H9 (cell line): ENCODE measurements at regions not wholly inside any gene's neighbourhood (a gene's known extent, or its start where the extent isn't known, plus 50 kb on each side); places are given as distances from the start of the nearest gene placed in this dataset.

Experiments used
- DNase-seq: peaks from one replicate; pipeline ENCODE4 v3.0.0-alpha.2; 2017
- H2AFZ ChIP-seq: one replicate; pipeline ENCODE4 v1.6.1; 2013; ENCODE audit warnings: mild to moderate bottlenecking, low read length, control low read depth, moderate library complexity
- H2AK5ac ChIP-seq: 2 replicates; pipeline ENCODE4 v1.6.1; 2013; ENCODE audit warnings: low read length, control low read depth, mixed read lengths; ENCODE audit not compliant: insufficient read length
- H2BK120ac ChIP-seq: one replicate; pipeline ENCODE4 v1.6.1; 2013; ENCODE audit warnings: low read depth, mild to moderate bottlenecking, low read length, control low read depth, inconsistent platforms; ENCODE audit not compliant: poor library complexity, severe bottlenecking
- H2BK12ac ChIP-seq: 2 replicates; pipeline ENCODE4 v1.6.1; 2013; ENCODE audit warnings: low read length, control low read depth, mixed read lengths, low read depth; ENCODE audit not compliant: insufficient read length
- H2BK15ac ChIP-seq: 2 replicates; pipeline ENCODE4 v1.6.1; 2013; ENCODE audit warnings: low read depth, low read length, control low read depth
- H2BK20ac ChIP-seq: one replicate; pipeline ENCODE4 v1.6.1; 2013; ENCODE audit warnings: low read depth, mild to moderate bottlenecking, low read length, control low read depth, inconsistent platforms; ENCODE audit not compliant: poor library complexity, severe bottlenecking
- H2BK5ac ChIP-seq: 2 replicates; pipeline ENCODE4 v1.6.1; 2013; ENCODE audit warnings: low read length, control low read depth, mixed read lengths; ENCODE audit not compliant: insufficient read length
- H3K14ac ChIP-seq: 2 replicates; pipeline ENCODE4 v1.6.1; 2013; ENCODE audit warnings: low read length, control low read depth; ENCODE audit not compliant: insufficient read depth
- H3K18ac ChIP-seq: 2 replicates; pipeline ENCODE4 v1.6.1; 2013; ENCODE audit warnings: low read depth, mild to moderate bottlenecking, mixed read lengths, low read length, control low read depth; ENCODE audit not compliant: insufficient read length
- H3K23ac ChIP-seq: 2 replicates; pipeline ENCODE4 v1.6.1; 2013; ENCODE audit warnings: low read length, control low read depth, mixed read lengths, low read depth; ENCODE audit not compliant: insufficient read length
- H3K23me2 ChIP-seq: 2 replicates; pipeline ENCODE4 v1.6.1; 2013; ENCODE audit warnings: low read depth, mild to moderate bottlenecking, mixed read lengths, low read length, control low read depth; ENCODE audit not compliant: insufficient read length, poor library complexity, severe bottlenecking
- H3K27ac ChIP-seq: 2 replicates; pipeline ENCODE4 v1.5.1; 2013; ENCODE audit warnings: low read length, control low read depth, mixed read lengths, low read depth; ENCODE audit not compliant: insufficient read length
- H3K27me3 ChIP-seq: 2 replicates; pipeline ENCODE4 v1.6.1; 2013; ENCODE audit warnings: low read length, control low read depth, inconsistent platforms; ENCODE audit not compliant: insufficient read depth
- H3K4ac ChIP-seq: 2 replicates; pipeline ENCODE4 v1.6.1; 2013; ENCODE audit warnings: low read depth, mild to moderate bottlenecking, control low read depth, inconsistent platforms, low read length, moderate library complexity
- H3K4me1 ChIP-seq: 2 replicates; pipeline ENCODE4 v1.6.1; 2013; ENCODE audit warnings: low read length, control low read depth, inconsistent platforms; ENCODE audit not compliant: insufficient read depth
- H3K4me2 ChIP-seq: 2 replicates; pipeline ENCODE4 v1.6.1; 2013; ENCODE audit warnings: low read length, control low read depth, mixed read lengths; ENCODE audit not compliant: insufficient read length, insufficient read depth
- H3K56ac ChIP-seq: 2 replicates; pipeline ENCODE4 v1.6.1; 2013; ENCODE audit warnings: low read depth, mild to moderate bottlenecking, mixed read lengths, low read length, control low read depth; ENCODE audit not compliant: insufficient read length
- H3K79me1 ChIP-seq: 2 replicates; pipeline ENCODE4 v1.6.1; 2013; ENCODE audit warnings: low read depth, mild to moderate bottlenecking, moderate library complexity, low read length, control low read depth, inconsistent platforms; ENCODE audit not compliant: insufficient read depth, poor library complexity, severe bottlenecking
- H3K79me2 ChIP-seq: 2 replicates; pipeline ENCODE4 v1.6.1; 2013; ENCODE audit warnings: low read length, control low read depth, inconsistent platforms; ENCODE audit not compliant: insufficient read depth
- H3K9ac ChIP-seq: 2 replicates; pipeline ENCODE4 v1.6.1; 2013; ENCODE audit warnings: low read length, control low read depth, mixed read lengths; ENCODE audit not compliant: insufficient read length; ENCODE audit errors: extremely low read depth
- H3K9me3 ChIP-seq: one replicate; pipeline ENCODE4 v1.6.1; 2013; ENCODE audit warnings: low read depth, low read length, inconsistent platforms; ENCODE audit not compliant: control insufficient read depth
- H3T11ph ChIP-seq: one replicate; pipeline ENCODE4 v1.6.1; 2013; ENCODE audit warnings: mild to moderate bottlenecking, low read length, control low read depth, inconsistent platforms
- H4K20me1 ChIP-seq: one replicate; pipeline ENCODE4 v1.6.1; 2013; ENCODE audit not compliant: control insufficient read depth, insufficient read length, insufficient read depth
- H4K5ac ChIP-seq: 2 replicates; pipeline ENCODE4 v1.6.1; 2013; ENCODE audit warnings: low read depth, mild to moderate bottlenecking, mixed read lengths, low read length, control low read depth; ENCODE audit not compliant: insufficient read length
- H4K8ac ChIP-seq: replicated peaks from 2 replicates; pipeline ENCODE4 v1.6.1; 2013; ENCODE audit warnings: low read length, control low read depth, mixed read lengths, low read depth; ENCODE audit not compliant: insufficient read length
- H4K91ac ChIP-seq: 2 replicates; pipeline ENCODE4 v1.6.1; 2013; ENCODE audit warnings: low read depth, mild to moderate bottlenecking, moderate library complexity, mixed read lengths, low read length, control low read depth; ENCODE audit not compliant: insufficient read length
- H3K27ac Mint-ChIP-seq, 3 experiments: 2 replicates in 2 of 3; 3 replicates in 1 of 3; pipeline ENCODE4 v1.8.0; 2020 to 2021; ENCODE audit warnings: mixed read lengths in 3 of 3, mild to moderate bottlenecking in 1 of 3, moderate library complexity in 1 of 3
- H3K27me3 Mint-ChIP-seq: 2 replicates; pipeline ENCODE4 v1.8.0; 2021; ENCODE audit warnings: low read depth, mild to moderate bottlenecking, moderate library complexity, mixed read lengths
- H3K36me3 Mint-ChIP-seq, 3 experiments: 2 replicates in 2 of 3; 3 replicates in 1 of 3; pipeline ENCODE4 v1.8.0; 2020 to 2021; ENCODE audit warnings: low read depth in 3 of 3, mixed read lengths in 3 of 3; ENCODE audit not compliant: insufficient read depth in 1 of 3
- H3K4me1 Mint-ChIP-seq, 2 experiments: 2 replicates each; pipeline ENCODE4 v1.8.0; 2020; ENCODE audit warnings: mixed read lengths in 2 of 2
- H3K4me3 Mint-ChIP-seq, 2 experiments: 2 replicates in 1 of 2; 3 replicates in 1 of 2; pipeline ENCODE4 v1.8.0; 2020 to 2021; ENCODE audit warnings: mild to moderate bottlenecking in 2 of 2, mixed read lengths in 2 of 2, moderate library complexity in 1 of 2
- H3K9me3 Mint-ChIP-seq, 2 experiments: 2 replicates in 1 of 2; 3 replicates in 1 of 2; pipeline ENCODE4 v1.8.0; 2020; ENCODE audit warnings: mild to moderate bottlenecking in 2 of 2, mixed read lengths in 2 of 2, moderate library complexity in 1 of 2
- WGBS: extraction: QIAGEN DNeasy Blood & Tissue Kit; methylation state at CpG from one replicate; pipeline ENCODE4 v1.1.7; 2013; ENCODE audit warnings: missing lambda C conversion rate, low lambda C conversion rate, mixed read lengths; ENCODE audit not compliant: insufficient read length; ENCODE audit errors: extremely low coverage; 5-methylcytosine and 5-hydroxymethylcytosine counted together
- TF ChIP-seq, protein P1 (sequence below): fragments of 200-600 bp; sonication (generic); conservative IDR thresholded peaks from 3 replicates; pipeline ENCODE4 v1.8.0; 2021; ENCODE audit warnings: antibody characterized with exemption, mild to moderate bottlenecking

DNA sequence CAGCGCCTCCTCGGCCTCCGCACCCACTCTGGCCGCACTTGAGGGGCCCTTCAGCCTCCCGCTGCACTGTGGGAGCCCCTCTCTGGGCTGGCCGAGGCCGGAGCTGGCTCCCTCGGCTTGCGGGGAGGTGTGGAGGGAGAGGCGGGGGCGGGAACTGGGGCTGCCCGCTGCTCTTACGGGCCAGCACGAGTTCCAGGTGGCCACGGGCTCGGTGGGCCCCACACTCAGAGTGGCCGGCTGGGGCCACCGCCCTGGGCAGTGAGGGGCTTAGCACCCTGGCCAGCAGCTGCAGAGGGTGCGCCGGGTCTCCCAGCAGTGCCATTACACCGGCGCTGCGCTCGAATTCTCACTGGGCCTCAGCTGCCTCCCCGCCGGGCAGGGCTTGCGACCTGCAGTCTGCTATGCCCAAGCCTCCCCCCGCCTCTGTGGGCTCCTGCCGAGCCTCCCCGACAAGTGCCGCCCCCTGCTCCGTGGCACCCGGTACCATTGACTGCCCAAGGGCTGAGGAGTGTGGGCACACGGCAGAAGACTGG lies 167.1 kb upstream of the PLSCR5 start:
- Mint-ChIP-seq H3K27ac (no peak overlapping the region), H3K27me3 (peaks cover 4% of the 10 kb centered on the region), H3K4me1 (0 out of 4 replicates have a peak, but pooled peaks cover 0 to 2% of the 10 kb centered on the region in 2 experiments), H3K9me3 (peaks cover 16 to 19% of the 10 kb centered on the region in 2 experiments), H3K4me3 (no peak overlapping the region), H3K36me3 (peaks cover 6 to 21% (median 16%) of the 10 kb centered on the region in 3 experiments; a peak in 6 of 7 replicates)
- no peak overlapping the region for H4K8ac ChIP-seq
- TF ChIP-seq, protein P1, sequence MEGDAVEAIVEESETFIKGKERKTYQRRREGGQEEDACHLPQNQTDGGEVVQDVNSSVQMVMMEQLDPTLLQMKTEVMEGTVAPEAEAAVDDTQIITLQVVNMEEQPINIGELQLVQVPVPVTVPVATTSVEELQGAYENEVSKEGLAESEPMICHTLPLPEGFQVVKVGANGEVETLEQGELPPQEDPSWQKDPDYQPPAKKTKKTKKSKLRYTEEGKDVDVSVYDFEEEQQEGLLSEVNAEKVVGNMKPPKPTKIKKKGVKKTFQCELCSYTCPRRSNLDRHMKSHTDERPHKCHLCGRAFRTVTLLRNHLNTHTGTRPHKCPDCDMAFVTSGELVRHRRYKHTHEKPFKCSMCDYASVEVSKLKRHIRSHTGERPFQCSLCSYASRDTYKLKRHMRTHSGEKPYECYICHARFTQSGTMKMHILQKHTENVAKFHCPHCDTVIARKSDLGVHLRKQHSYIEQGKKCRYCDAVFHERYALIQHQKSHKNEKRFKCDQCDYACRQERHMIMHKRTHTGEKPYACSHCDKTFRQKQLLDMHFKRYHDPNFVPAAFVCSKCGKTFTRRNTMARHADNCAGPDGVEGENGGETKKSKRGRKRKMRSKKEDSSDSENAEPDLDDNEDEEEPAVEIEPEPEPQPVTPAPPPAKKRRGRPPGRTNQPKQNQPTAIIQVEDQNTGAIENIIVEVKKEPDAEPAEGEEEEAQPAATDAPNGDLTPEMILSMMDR: no peak
- H2BK20ac ChIP-seq: no peak overlapping the region
- no peak overlapping the region for H3T11ph ChIP-seq
- no peak overlapping the region for H2BK15ac ChIP-seq
- H3K9me3 ChIP-seq: no peaks in the 10 kb centered on the region
- no peaks in the 10 kb centered on the region for H3K79me2 ChIP-seq
- no peak overlapping the region for H3K18ac ChIP-seq
- H4K5ac ChIP-seq: no peak overlapping the region
- H3K79me1 ChIP-seq: no peaks in the 10 kb centered on the region
- H3K27ac ChIP-seq: no peak overlapping the region
- H3K23ac ChIP-seq: no peak overlapping the region
- H3K4me1 ChIP-seq: no peaks in the 10 kb centered on the region
- H3K27me3 ChIP-seq: no peaks in the 10 kb centered on the region
- H4K20me1 ChIP-seq: no peaks in the 10 kb centered on the region
- no peak overlapping the region for H2AK5ac ChIP-seq
- no peak for DNase-seq
- no peak overlapping the region for H2BK120ac ChIP-seq
- H3K23me2 ChIP-seq: no peaks in the 10 kb centered on the region
- no peak overlapping the region for H3K4me2 ChIP-seq
- no peak overlapping the region for H3K4ac ChIP-seq
- H2BK5ac ChIP-seq: no peak overlapping the region
- H3K56ac ChIP-seq: no peak overlapping the region
- H2BK12ac ChIP-seq: no peak overlapping the region
- H3K9ac ChIP-seq: no peak overlapping the region
- H2AFZ ChIP-seq: no peak overlapping the region
- no peak overlapping the region for H3K14ac ChIP-seq
- no CpG with 5 or more reads among the region's 34 CpGs for WGBS
- no peak overlapping the region for H4K91ac ChIP-seq
